ENCODE measurements at regions not wholly inside any gene's neighbourhood (a gene's known extent, or its start where the extent isn't known, plus 50 kb on each side); places are given as distances from the start of the nearest gene placed in this dataset.

GRCh38 chr6:21663966-21664313, 70.4 kb downstream of the SOX4 start:
- TF ChIP-seq GATA2 (IDR thresholded peaks at IDR 0.05; ENCODE audit: insufficient read depth, insufficient read length, low read depth, low read length) (no peak), POLR2A (IDR thresholded peaks at IDR 0.05; ENCODE audit: low read depth, low read length) (no peak), POLR2AphosphoS5 (IDR thresholded peaks at IDR 0.05; ENCODE audit: insufficient read depth, low read depth, low read length) (no peak), CTCF (IDR thresholded peaks at IDR 0.05; ENCODE audit: extremely low read depth in 1 of 2, insufficient read depth in 1 of 2, low read depth in 1 of 2, low read length in 2 of 2) (no peak), FOS (IDR thresholded peaks at IDR 0.05; ENCODE audit: borderline replicate concordance, insufficient read depth, low read length) (no peak)
- no TSS peak for BruUV-seq (replicated peaks)
- Histone ChIP-seq H3K4me2 (ENCODE audit: insufficient read depth, low read length) (peak overlapping the region; percentile 90), H4K20me1 (replicated peaks; ENCODE audit: control insufficient read depth, extremely low read depth, insufficient read depth, low read length) (no peaks in the 10 kb centered on the region), H3K9ac (replicated peaks; ENCODE audit: extremely low read depth, insufficient read depth, low read length) (peak overlapping the region; percentile 64), H3K27me3 (ENCODE audit: control insufficient read depth in 2 of 2, insufficient read depth in 2 of 2, low read length in 2 of 2) (no peaks in the 10 kb centered on the region), H3K79me2 (ENCODE audit: control insufficient read depth, insufficient read depth, low read length) (peaks cover 17% of the 10 kb centered on the region), H3K36me3 (ENCODE audit: control insufficient read depth in 2 of 2, extremely low read depth in 1 of 2, insufficient read depth in 2 of 2, low read length in 2 of 2) (no peaks in the 10 kb centered on the region), H3K4me3 (replicated peaks in 1 of 3; ENCODE audit: insufficient read depth in 1 of 3, low read depth in 1 of 3, low read length in 3 of 3) (peak overlapping the region; percentile 47 to 59 (median 55)), H3K9me1 (replicated peaks; ENCODE audit: control insufficient read depth, extremely low read depth, insufficient read depth, low read length) (no peaks in the 10 kb centered on the region), H3K9me3 (replicated peaks; ENCODE audit: control insufficient read depth, insufficient read depth, low read length) (no peaks in the 10 kb centered on the region), H2AFZ (ENCODE audit: low read depth, low read length) (peak overlapping the region; percentile 74), H3K27ac (ENCODE audit: insufficient read depth, low read depth, low read length) (peak overlapping the region; percentile 22), H3K4me1 (ENCODE audit: control insufficient read depth, extremely low read depth, insufficient read depth, low read length) (peaks cover 24% of the 10 kb centered on the region)
- no peak for FAIRE-seq
- intact Hi-C loops (cut with micrococcal nuclease), result loop anchor here (1.0 to 10.0 kb wide), 5 partner anchors 30 to 1161 kb away; no protein-coding TSS in a partner anchor
- dilution Hi-C loops (cut with MboI; ENCODE audit: extremely low pct_ligation_motif_present, low sequenced_read_pairs), result no loop called here
- no peak for DNase-seq (ENCODE audit: low read depth, low spot score)
- ChIA-PET CTCF (no interaction called here), POLR2A (interaction anchor here (0.5 to 2.1 kb wide), 2 partner anchors 70 to 649 kb away, joined by 3 to 11 read pairs; partner anchors contain the start of gene SOX4)

Measured in endothelial cell of umbilical vein (primary cell).